Thyroid gland (tissue), 4 donors: ENCODE measurements at regions not wholly inside any gene's neighbourhood (a gene's known extent, or its start where the extent isn't known, plus 50 kb on each side); places are given as distances from the start of the nearest gene placed in this dataset.

Experiments used
- POLR2A ChIP-seq, 2 donors: fragments of 450-650 bp; IDR thresholded peaks; one replicate each; pipeline ENCODE4 v1.6.1; 2017; ENCODE audit warnings: antibody characterized with exemption in 2 of 2, mild to moderate bottlenecking in 2 of 2, moderate library complexity in 1 of 2
- TF ChIP-seq, protein P1 (sequence below), 6 experiments: fragments of 200-600 bp in 3 of 6; fragments of 450-650 bp in 3 of 6; sonication (generic) in 3 of 6; IDR thresholded peaks; one replicate each; pipeline ENCODE4 v1.5.1; 2016 to 2019; ENCODE audit warnings: antibody characterized with exemption in 6 of 6, mild to moderate bottlenecking in 2 of 6, inconsistent platforms in 1 of 6, moderate library complexity in 1 of 6

DNA sequence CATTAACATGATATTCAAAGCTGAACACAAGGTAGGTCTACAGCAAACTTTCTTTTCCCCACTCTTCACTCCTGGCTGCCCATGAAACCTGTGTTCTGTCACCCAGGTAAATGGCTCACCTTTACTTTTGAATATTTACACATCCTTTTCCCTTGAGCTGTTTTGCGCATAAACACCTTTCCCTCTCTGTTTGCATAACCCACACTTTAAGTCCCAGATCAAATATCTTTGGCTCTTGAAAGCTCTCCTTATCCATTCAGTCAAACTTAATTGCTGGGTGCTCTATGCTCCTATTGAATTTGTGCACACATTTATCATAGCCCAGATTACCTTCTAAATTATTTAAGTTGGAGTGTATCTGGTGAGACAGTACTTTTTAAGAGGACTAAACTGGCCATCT is 51.7 kb upstream of the ATP8A1 start:
- TF ChIP-seq, protein P1, sequence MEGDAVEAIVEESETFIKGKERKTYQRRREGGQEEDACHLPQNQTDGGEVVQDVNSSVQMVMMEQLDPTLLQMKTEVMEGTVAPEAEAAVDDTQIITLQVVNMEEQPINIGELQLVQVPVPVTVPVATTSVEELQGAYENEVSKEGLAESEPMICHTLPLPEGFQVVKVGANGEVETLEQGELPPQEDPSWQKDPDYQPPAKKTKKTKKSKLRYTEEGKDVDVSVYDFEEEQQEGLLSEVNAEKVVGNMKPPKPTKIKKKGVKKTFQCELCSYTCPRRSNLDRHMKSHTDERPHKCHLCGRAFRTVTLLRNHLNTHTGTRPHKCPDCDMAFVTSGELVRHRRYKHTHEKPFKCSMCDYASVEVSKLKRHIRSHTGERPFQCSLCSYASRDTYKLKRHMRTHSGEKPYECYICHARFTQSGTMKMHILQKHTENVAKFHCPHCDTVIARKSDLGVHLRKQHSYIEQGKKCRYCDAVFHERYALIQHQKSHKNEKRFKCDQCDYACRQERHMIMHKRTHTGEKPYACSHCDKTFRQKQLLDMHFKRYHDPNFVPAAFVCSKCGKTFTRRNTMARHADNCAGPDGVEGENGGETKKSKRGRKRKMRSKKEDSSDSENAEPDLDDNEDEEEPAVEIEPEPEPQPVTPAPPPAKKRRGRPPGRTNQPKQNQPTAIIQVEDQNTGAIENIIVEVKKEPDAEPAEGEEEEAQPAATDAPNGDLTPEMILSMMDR (IDR thresholded peaks at IDR 0.05), result peak in 1 of 6 experiments; percentile 8
- no peak for TF ChIP-seq POLR2A (IDR thresholded peaks at IDR 0.05)
